WTC11 (cell line): ENCODE measurements at regions not wholly inside any gene's neighbourhood (a gene's known extent, or its start where the extent isn't known, plus 50 kb on each side); places are given as distances from the start of the nearest gene placed in this dataset.

Experiments used
- ATAC-seq: fragments of 200-7000 bp; cut with Tn5 transposase; 2 replicates; pipeline ENCODE4 v1.10.0; 2021; ENCODE audit warnings: mild to moderate bottlenecking, moderate library complexity
- CTCF ChIA-PET: fragments of 300-600 bp; sonication (Branson Sonifier 250); formaldehyde crosslinking; loops from one replicate; lab custom pipeline; 2021; ENCODE audit warnings: antibody characterized with exemption; lab: Charles Lee
- POLR2A ChIA-PET: fragments of 350-600 bp; sonication (Branson Sonifier 250); formaldehyde crosslinking; loops from one replicate; lab custom pipeline; 2021; ENCODE audit warnings: antibody characterized with exemption; lab: Charles Lee
- DNase-seq: peaks from one replicate; pipeline ENCODE4 v3.0.0; 2021; ENCODE audit warnings: low spot score
- H3K27ac Mint-ChIP-seq: 2 replicates; pipeline ENCODE4 v1.8.0; 2021; ENCODE audit warnings: mixed read lengths
- H3K27me3 Mint-ChIP-seq: 2 replicates; pipeline ENCODE4 v1.8.0; 2021; ENCODE audit warnings: low read depth, mild to moderate bottlenecking, moderate library complexity, mixed read lengths
- H3K36me3 Mint-ChIP-seq: 2 replicates; pipeline ENCODE4 v1.8.0; 2021; ENCODE audit warnings: mixed read lengths
- H3K4me1 Mint-ChIP-seq: 2 replicates; pipeline ENCODE4 v1.8.0; 2022; ENCODE audit warnings: mixed read lengths
- H3K4me3 Mint-ChIP-seq: 2 replicates; pipeline ENCODE4 v1.8.0; 2021; ENCODE audit warnings: mild to moderate bottlenecking, moderate library complexity, mixed read lengths
- H3K9me3 Mint-ChIP-seq: 2 replicates; pipeline ENCODE4 v1.8.0; 2021; ENCODE audit warnings: mixed read lengths
- CDX4 ChIP-seq: fragments of 250-450 bp; sonication (Bioruptor Pico); IDR thresholded peaks from 2 replicates; pipeline ENCODE4 v1.9.0; 2021; ENCODE audit warnings: moderate library complexity, mild to moderate bottlenecking, inconsistent platforms, borderline replicate concordance
- ETV6 ChIP-seq: sonication (generic); formaldehyde crosslinking; IDR thresholded peaks from 2 replicates; pipeline ENCODE4 v1.8.1; 2022; ENCODE audit warnings: mild to moderate bottlenecking, missing genetic modification reagents
- MLX ChIP-seq: sonication (generic); formaldehyde crosslinking; IDR thresholded peaks from 2 replicates; pipeline ENCODE4 v1.8.1; 2023; ENCODE audit warnings: mild to moderate bottlenecking, missing genetic modification reagents, moderate library complexity
- NR1H2 ChIP-seq: sonication (generic); formaldehyde crosslinking; IDR thresholded peaks from 2 replicates; pipeline ENCODE4 v1.9.0; 2021; ENCODE audit warnings: mild to moderate bottlenecking, moderate library complexity, missing genetic modification reagents
- PRDM15 ChIP-seq: sonication (generic); formaldehyde crosslinking; IDR thresholded peaks from 2 replicates; pipeline ENCODE4 v1.8.0; 2022; ENCODE audit warnings: missing genetic modification reagents
- PRRX2 ChIP-seq: fragments of 250-450 bp; sonication (Bioruptor Pico); IDR thresholded peaks from 2 replicates; pipeline ENCODE4 v1.8.0; 2021; ENCODE audit warnings: mild to moderate bottlenecking
- SMAD4 ChIP-seq: sonication (generic); formaldehyde crosslinking; IDR thresholded peaks from 2 replicates; pipeline ENCODE4 v1.8.0; 2022; ENCODE audit warnings: mild to moderate bottlenecking, missing genetic modification reagents
- SOX15 ChIP-seq: fragments of 250-450 bp; sonication (Bioruptor Pico); IDR thresholded peaks from 2 replicates; pipeline ENCODE4 v1.9.0; 2021; ENCODE audit warnings: mild to moderate bottlenecking
- SP1 ChIP-seq: sonication (generic); formaldehyde crosslinking; conservative IDR thresholded peaks from 2 replicates; pipeline ENCODE4 v1.8.1; 2022; ENCODE audit warnings: missing genetic modification reagents
- TP53 ChIP-seq: sonication (generic); formaldehyde crosslinking; IDR thresholded peaks from 2 replicates; pipeline ENCODE4 v1.8.1; 2023; ENCODE audit warnings: mild to moderate bottlenecking, missing genetic modification reagents
- ZNF281 ChIP-seq: sonication (generic); formaldehyde crosslinking; IDR thresholded peaks from 2 replicates; pipeline ENCODE4 v1.8.0; 2023; ENCODE audit warnings: mild to moderate bottlenecking, missing genetic modification reagents
- ZNF416 ChIP-seq: fragments of 250-450 bp; sonication (Bioruptor Pico); IDR thresholded peaks from 2 replicates; pipeline ENCODE4 v1.9.0; 2021; ENCODE audit warnings: mild to moderate bottlenecking, inconsistent platforms
- ZNF671 ChIP-seq: fragments of 250-450 bp; sonication (Bioruptor Pico); IDR thresholded peaks from 2 replicates; pipeline ENCODE4 v1.8.0; 2021; ENCODE audit warnings: mild to moderate bottlenecking
- TF ChIP-seq, protein P1 (sequence below): sonication (generic); formaldehyde crosslinking; IDR thresholded peaks from 2 replicates; pipeline ENCODE4 v1.8.0; 2022; ENCODE audit warnings: mild to moderate bottlenecking, missing genetic modification reagents
- TF ChIP-seq, protein P2 (sequence below): sonication (generic); formaldehyde crosslinking; conservative IDR thresholded peaks from 2 replicates; pipeline ENCODE4 v1.8.1; 2023; ENCODE audit warnings: mild to moderate bottlenecking, low read depth, missing genetic modification reagents, moderate library complexity
- TF ChIP-seq, protein P3 (sequence below): fragments of 250-450 bp; sonication (Bioruptor Pico); conservative IDR thresholded peaks from 2 replicates; pipeline ENCODE4 v1.9.0; 2021; ENCODE audit warnings: mild to moderate bottlenecking
- TF ChIP-seq, protein P4 (sequence below): fragments of 200-600 bp; IDR thresholded peaks from 2 replicates; pipeline ENCODE4 v1.8.0; 2022; ENCODE audit warnings: antibody characterized with exemption

GRCh38 chr5:124199893-124200292, 546.5 kb downstream of the ZNF608 start:
- DNase-seq, result no peak
- Mint-ChIP-seq H3K27me3 (peaks cover 7% of the 10 kb centered on the region; the same call in 1 of the 2 replicates), H3K4me1 (no peaks in the 10 kb centered on the region), H3K4me3 (no peak overlapping the region), H3K27ac (no peak overlapping the region), H3K36me3 (peaks cover 39% of the 10 kb centered on the region), H3K9me3 (peaks cover 58% of the 10 kb centered on the region)
- ATAC-seq, result no peak
- CTCF ChIA-PET, result no interaction called here
- POLR2A ChIA-PET, result no interaction called here
- TF ChIP-seq ETV6 (CRISPR knock-in tag) (no peak), PRDM15 (CRISPR knock-in tag) (no peak), ZNF281 (CRISPR knock-in tag) (no peak), MLX (CRISPR knock-in tag) (no peak), ZNF671 (CRISPR knock-in tag) (no peak), CDX4 (CRISPR knock-in tag) (no peak), SOX15 (CRISPR knock-in tag) (no peak), SMAD4 (CRISPR knock-in tag) (no peak), PRRX2 (CRISPR knock-in tag) (no peak), SP1 (CRISPR knock-in tag) (no peak), ZNF416 (no peak), NR1H2 (CRISPR knock-in tag) (no peak), TP53 (CRISPR knock-in tag) (no peak)
- TF ChIP-seq, protein P1, sequence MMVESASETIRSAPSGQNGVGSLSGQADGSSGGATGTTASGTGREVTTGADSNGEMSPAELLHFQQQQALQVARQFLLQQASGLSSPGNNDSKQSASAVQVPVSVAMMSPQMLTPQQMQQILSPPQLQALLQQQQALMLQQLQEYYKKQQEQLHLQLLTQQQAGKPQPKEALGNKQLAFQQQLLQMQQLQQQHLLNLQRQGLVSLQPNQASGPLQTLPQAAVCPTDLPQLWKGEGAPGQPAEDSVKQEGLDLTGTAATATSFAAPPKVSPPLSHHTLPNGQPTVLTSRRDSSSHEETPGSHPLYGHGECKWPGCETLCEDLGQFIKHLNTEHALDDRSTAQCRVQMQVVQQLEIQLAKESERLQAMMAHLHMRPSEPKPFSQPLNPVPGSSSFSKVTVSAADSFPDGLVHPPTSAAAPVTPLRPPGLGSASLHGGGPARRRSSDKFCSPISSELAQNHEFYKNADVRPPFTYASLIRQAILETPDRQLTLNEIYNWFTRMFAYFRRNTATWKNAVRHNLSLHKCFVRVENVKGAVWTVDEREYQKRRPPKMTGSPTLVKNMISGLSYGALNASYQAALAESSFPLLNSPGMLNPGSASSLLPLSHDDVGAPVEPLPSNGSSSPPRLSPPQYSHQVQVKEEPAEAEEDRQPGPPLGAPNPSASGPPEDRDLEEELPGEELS (CRISPR knock-in tag), result no peak
- TF ChIP-seq, protein P2, sequence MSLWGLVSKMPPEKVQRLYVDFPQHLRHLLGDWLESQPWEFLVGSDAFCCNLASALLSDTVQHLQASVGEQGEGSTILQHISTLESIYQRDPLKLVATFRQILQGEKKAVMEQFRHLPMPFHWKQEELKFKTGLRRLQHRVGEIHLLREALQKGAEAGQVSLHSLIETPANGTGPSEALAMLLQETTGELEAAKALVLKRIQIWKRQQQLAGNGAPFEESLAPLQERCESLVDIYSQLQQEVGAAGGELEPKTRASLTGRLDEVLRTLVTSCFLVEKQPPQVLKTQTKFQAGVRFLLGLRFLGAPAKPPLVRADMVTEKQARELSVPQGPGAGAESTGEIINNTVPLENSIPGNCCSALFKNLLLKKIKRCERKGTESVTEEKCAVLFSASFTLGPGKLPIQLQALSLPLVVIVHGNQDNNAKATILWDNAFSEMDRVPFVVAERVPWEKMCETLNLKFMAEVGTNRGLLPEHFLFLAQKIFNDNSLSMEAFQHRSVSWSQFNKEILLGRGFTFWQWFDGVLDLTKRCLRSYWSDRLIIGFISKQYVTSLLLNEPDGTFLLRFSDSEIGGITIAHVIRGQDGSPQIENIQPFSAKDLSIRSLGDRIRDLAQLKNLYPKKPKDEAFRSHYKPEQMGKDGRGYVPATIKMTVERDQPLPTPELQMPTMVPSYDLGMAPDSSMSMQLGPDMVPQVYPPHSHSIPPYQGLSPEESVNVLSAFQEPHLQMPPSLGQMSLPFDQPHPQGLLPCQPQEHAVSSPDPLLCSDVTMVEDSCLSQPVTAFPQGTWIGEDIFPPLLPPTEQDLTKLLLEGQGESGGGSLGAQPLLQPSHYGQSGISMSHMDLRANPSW, result no peak
- TF ChIP-seq, protein P3, sequence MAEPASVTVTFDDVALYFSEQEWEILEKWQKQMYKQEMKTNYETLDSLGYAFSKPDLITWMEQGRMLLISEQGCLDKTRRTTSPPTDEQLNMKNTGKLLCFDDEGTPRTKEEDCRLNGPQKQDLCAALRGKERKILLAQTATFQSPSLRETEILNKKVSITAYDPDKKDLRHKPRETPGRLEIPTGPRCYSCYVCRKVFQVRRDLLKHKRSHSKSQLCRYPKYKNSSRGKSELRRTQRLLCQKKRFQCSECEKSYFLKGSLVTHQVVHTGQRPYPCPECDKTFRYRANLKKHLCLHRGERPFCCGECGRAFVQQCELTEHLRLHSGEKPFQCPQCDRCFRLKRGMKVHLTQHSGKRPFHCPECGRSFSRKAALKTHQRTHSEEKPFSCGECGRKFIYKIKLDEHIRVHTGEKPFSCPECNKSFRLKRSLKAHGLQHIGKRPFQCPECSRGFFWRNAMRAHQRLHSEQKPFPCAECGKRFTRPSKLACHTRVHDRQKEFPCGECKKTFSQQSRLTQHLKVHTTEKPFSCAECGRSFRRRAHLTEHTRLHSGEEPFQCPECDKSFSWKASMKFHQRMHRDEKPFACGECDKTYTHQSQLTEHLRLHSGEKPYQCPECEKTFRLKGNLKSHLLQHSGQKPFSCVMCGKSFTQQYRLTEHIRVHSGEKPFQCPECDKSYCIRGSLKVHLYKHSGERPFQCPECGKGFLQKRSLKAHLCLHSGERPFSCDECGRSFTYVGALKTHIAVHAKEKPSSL (CRISPR knock-in tag), result no peak
- TF ChIP-seq, protein P4, sequence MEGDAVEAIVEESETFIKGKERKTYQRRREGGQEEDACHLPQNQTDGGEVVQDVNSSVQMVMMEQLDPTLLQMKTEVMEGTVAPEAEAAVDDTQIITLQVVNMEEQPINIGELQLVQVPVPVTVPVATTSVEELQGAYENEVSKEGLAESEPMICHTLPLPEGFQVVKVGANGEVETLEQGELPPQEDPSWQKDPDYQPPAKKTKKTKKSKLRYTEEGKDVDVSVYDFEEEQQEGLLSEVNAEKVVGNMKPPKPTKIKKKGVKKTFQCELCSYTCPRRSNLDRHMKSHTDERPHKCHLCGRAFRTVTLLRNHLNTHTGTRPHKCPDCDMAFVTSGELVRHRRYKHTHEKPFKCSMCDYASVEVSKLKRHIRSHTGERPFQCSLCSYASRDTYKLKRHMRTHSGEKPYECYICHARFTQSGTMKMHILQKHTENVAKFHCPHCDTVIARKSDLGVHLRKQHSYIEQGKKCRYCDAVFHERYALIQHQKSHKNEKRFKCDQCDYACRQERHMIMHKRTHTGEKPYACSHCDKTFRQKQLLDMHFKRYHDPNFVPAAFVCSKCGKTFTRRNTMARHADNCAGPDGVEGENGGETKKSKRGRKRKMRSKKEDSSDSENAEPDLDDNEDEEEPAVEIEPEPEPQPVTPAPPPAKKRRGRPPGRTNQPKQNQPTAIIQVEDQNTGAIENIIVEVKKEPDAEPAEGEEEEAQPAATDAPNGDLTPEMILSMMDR, result no peak
